Pulmonary artery endothelial cell (primary cell): ENCODE measurements at regions not wholly inside any gene's neighbourhood (a gene's known extent, or its start where the extent isn't known, plus 50 kb on each side); places are given as distances from the start of the nearest gene placed in this dataset.
"Not testable (repeated sequence)": the region's sequence is repeated elsewhere in the genome, so short reads cannot be mapped to it uniquely, and the experiment has no call there.

Experiments
- DNase-seq: peaks from one replicate; pipeline ENCODE4 v3.0.0-alpha.2; 2011; ENCODE audit warnings: low read depth, low spot score

- no peak for DNase-seq
These were observed 249.0 kb upstream of the AUTS2 start for GRCh38 chr7:69349291-69349690.

GRCh38 chr7:69358163-69358821, 240.0 kb upstream of the AUTS2 start:
- no peak for DNase-seq

- DNase-seq, result no peak
These were observed 239.1 kb upstream of the AUTS2 start for GRCh38 chr7:69359003-69359700.

- no peak for DNase-seq
These were observed 237.4 kb upstream of the AUTS2 start for GRCh38 chr7:69360913-69361312.

GRCh38 chr7:69363136-69363535, 235.1 kb upstream of the AUTS2 start:
- no peak for DNase-seq

GRCh38 chr7:69364813-69365643, 233.2 kb upstream of the AUTS2 start:
- no peak for DNase-seq

GRCh38 chr7:69365651-69366192, 232.6 kb upstream of the AUTS2 start:
- DNase-seq, result no peak

- DNase-seq, result no peak
These were observed 230.5 kb upstream of the AUTS2 start for GRCh38 chr7:69367780-69368179.

GRCh38 chr7:69373171-69374043, 224.9 kb upstream of the AUTS2 start:
- no peak for DNase-seq

GRCh38 chr7:69374044-69374425, 224.2 kb upstream of the AUTS2 start:
- DNase-seq, result no peak

- DNase-seq, result no peak
These were observed 221.1 kb upstream of the AUTS2 start for GRCh38 chr7:69377191-69377590.

GRCh38 chr7:69388452-69389137, 209.7 kb upstream of the AUTS2 start:
- no peak for DNase-seq

GRCh38 chr7:69389216-69389615, 209.1 kb upstream of the AUTS2 start:
- no peak for DNase-seq

- not testable (repeated sequence) for DNase-seq
These were observed 204.4 kb upstream of the AUTS2 start for GRCh38 chr7:69393912-69394311.

- DNase-seq, result no peak
These were observed 203.1 kb upstream of the AUTS2 start for GRCh38 chr7:69395061-69395714.

GRCh38 chr7:69398986-69399385, 199.3 kb upstream of the AUTS2 start:
- DNase-seq, result no peak

- no peak for DNase-seq
These were observed 198.9 kb upstream of the AUTS2 start for GRCh38 chr7:69399401-69399800.

- DNase-seq, result no peak
These were observed 195.6 kb upstream of the AUTS2 start for GRCh38 chr7:69402696-69403095.

- DNase-seq, result no peak
These were observed 195.1 kb upstream of the AUTS2 start for GRCh38 chr7:69403169-69403568.

GRCh38 chr7:69411018-69411417, 187.3 kb upstream of the AUTS2 start:
- DNase-seq, result no peak
